C4-2B (cell line): ENCODE measurements at regions not wholly inside any gene's neighbourhood (a gene's known extent, or its start where the extent isn't known, plus 50 kb on each side); places are given as distances from the start of the nearest gene placed in this dataset.

Experiments used
- H3K27ac ChIP-seq: fragments of 450-650 bp; 2 replicates; pipeline ENCODE4 v1.5.1; 2017
- ZFX ChIP-seq: fragments of 450-650 bp; IDR thresholded peaks from 2 replicates; pipeline ENCODE4 v1.6.1; 2017
- TF ChIP-seq, protein P1 (sequence below): fragments of 450-650 bp; conservative IDR thresholded peaks from 2 replicates; pipeline ENCODE4 v1.5.1; 2017; ENCODE audit warnings: mild to moderate bottlenecking

DNA sequence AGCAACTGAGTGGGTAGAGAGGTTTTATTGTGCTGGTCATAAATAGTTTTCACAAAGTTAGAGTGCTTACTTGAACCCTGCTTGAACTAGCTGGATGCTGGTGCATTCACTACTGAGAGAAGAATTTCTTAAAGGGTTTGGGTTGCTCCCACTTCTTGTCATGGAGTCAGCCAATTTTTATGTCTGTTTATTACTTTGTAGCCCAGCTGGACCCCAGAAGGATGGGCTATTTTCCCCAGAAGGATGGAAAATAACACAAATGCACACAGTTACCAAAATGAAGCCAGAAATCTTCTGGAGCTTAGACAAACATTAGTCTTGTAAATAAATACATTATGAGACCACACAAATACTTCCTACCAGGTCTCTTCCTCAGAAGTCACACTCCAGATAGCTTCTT, 480.8 kb upstream of the TNC start:
- no peak overlapping the region for H3K27ac ChIP-seq
- TF ChIP-seq, protein P1, sequence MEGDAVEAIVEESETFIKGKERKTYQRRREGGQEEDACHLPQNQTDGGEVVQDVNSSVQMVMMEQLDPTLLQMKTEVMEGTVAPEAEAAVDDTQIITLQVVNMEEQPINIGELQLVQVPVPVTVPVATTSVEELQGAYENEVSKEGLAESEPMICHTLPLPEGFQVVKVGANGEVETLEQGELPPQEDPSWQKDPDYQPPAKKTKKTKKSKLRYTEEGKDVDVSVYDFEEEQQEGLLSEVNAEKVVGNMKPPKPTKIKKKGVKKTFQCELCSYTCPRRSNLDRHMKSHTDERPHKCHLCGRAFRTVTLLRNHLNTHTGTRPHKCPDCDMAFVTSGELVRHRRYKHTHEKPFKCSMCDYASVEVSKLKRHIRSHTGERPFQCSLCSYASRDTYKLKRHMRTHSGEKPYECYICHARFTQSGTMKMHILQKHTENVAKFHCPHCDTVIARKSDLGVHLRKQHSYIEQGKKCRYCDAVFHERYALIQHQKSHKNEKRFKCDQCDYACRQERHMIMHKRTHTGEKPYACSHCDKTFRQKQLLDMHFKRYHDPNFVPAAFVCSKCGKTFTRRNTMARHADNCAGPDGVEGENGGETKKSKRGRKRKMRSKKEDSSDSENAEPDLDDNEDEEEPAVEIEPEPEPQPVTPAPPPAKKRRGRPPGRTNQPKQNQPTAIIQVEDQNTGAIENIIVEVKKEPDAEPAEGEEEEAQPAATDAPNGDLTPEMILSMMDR: no peak
- no peak for TF ChIP-seq ZFX

DNA sequence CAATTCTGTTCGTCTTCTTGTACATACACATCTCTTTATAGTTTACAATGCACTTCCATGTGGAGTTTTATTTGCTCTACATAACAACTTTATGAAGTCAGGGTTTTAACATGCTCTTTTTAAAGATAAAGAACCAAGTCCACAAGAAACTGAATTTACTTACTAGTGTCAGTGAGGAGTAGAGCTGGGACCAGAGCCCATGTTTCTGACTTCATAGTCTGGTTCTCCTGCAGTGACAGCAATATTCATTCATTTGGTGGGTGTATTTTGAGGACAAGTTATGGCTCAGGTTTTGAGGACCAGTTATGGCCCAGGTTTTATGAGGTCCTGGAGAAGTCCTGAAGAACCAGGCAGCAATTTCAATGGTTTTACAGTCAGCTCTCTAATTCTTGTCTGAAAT, 481.9 kb upstream of the TNC start:
- no peak overlapping the region for H3K27ac ChIP-seq
- TF ChIP-seq, protein P1: no peak
- no peak for TF ChIP-seq ZFX

DNA sequence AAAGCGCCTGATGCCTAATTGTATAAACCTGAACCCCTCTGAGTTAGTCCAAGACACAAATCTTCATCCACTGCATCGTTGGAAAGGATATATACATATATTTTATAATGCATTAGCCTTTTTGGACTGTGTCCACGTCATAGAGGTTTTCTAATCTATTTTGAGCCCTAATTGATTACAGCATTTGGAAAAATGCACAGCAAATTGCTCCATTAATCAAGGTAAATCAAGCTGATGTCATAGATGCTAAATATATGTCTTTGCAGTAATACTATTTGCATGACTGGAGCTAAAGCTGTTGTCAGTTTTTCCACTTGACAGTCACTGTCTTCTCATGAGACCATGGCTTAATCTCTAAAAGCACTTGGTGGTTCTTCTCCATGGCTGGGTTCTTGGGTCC, 483.5 kb upstream of the TNC start:
- H3K27ac ChIP-seq: no peak overlapping the region
- TF ChIP-seq, protein P1: no peak
- TF ChIP-seq ZFX: no peak

DNA sequence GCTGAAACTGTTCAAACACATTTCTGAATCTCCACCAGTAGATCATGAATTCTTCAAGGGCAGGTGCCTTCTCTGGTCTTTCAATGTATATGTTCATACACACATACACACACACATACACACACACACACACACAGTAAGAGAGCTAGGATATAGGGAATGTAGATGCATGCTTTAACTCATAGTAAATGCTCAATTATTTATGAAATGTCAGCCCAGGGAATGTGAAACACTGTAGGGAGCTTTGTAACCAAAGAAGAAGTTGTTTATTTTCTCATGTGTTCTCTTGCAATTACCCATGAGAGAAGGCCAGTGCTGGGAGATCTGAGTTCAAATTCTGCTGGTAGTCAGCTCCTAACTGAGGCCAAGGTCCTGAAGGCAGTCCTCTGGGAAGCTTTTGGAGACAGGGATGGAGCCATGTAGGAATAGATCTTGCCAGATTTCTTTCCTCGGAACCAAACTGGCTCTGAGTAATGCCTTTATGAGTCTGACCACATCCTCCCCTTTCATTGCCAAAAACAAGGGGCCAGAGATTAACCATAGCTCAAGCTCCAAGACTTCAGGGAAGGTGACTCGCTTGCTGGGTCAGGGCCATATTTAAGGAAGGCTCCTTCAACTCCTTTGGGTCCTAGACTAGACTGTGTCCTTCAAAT, 487.0 kb upstream of the TNC start:
- no peak overlapping the region for H3K27ac ChIP-seq
- TF ChIP-seq, protein P1: no peak
- no peak for TF ChIP-seq ZFX

DNA sequence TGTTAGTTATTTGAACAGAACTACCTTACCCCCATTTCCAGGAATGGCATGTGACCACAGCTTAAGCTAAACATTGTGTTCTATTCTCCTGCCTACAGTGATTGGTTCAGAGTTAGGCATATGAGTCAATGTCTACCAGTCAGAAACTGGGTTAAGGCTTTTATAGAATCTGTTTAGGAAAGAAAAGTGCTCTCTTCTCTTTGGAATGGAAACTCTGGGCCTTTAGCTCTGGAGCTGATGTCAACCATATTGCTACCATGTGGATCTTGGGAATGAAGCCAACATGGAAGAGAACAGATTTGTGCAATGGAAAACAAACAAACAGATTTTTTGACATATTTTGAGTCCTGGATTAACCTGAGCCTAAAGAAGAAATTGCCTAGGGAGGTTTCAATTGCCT, 488.9 kb upstream of the TNC start:
- H3K27ac ChIP-seq: no peak overlapping the region

DNA sequence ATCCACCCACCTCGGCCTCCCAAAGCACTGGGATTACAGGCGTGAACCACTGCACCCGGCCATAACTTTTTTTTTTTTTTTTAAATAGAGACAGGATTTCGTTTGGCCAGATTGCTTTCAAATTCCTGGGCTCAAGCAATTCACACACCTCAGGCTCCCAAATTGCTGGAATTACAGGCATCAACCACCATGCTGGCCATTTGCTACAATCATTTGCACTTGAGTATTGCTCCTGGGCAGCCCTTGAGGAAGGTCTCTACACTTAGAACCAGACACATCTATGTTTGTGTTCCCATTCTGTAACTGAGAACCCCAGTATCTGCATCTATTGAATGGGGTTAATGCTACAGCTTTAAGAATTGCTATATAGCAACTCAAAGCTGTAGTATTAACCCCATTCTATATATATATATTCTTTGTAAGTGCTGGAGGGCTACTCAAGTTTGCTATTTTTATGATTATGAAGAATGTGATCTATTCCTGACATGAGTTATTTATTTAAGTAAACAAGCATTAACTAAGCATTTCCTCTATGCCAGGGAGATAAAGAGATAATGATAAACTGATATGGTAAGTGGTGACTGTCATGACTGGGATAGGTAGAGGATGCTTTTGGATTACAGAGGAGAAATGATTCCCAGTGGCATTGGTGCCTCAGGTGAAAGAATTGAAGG, 496.5 kb upstream of the TNC start:
- TF ChIP-seq, protein P1: no peak
- TF ChIP-seq ZFX: no peak
- H3K27ac ChIP-seq: no peak overlapping the region

More for the DNA sequence above, 488.9 kb upstream of the TNC start:
- TF ChIP-seq, protein P1: no peak

DNA sequence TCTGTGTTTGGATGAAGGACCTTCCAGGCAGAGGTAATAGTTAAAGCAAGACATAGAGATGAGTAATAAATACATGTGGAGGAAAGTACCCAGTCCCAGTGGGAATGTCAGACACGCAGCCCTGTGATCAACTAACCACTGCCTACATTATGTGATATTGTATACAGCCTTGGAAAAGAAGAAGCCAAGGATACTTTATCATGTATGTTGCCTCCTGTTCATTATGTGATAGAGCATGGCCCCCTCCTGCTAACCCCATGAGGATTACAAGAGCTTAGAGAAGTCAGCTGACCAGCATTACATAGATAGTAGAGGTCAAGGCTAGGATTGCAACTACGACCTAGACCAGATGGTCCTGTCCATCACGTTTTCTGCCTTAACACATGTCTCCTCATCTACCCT, 497.0 kb upstream of the TNC start:
- TF ChIP-seq, protein P1: no peak
- TF ChIP-seq ZFX: no peak
- H3K27ac ChIP-seq: no peak overlapping the region
